NAMALWA (cell line): ENCODE measurements at regions not wholly inside any gene's neighbourhood (a gene's known extent, or its start where the extent isn't known, plus 50 kb on each side); places are given as distances from the start of the nearest gene placed in this dataset.

ENCODE experiments used
- DNase-seq: peaks from one replicate; pipeline ENCODE4 v3.0.0-alpha.2; 2015; ENCODE audit warnings: low spot score

GRCh38 chr15:80308002-80308401 lies 56.0 kb upstream of the CTXND1 start:
- no peak for DNase-seq

GRCh38 chr15:80309769-80310384 lies 57.9 kb upstream of the CTXND1 start:
- peak; percentile 9 for DNase-seq

- no peak for DNase-seq
Measured at GRCh38 chr15:80310776-80311175, 58.8 kb upstream of the CTXND1 start.

GRCh38 chr15:80315289-80315987 lies 63.4 kb upstream of the CTXND1 start:
- DNase-seq, result no peak

GRCh38 chr15:80317389-80318182 lies 65.6 kb upstream of the CTXND1 start:
- no peak for DNase-seq

GRCh38 chr15:80321853-80322252 lies 69.8 kb upstream of the CTXND1 start:
- no peak for DNase-seq

GRCh38 chr15:80323285-80323684 lies 71.3 kb upstream of the CTXND1 start:
- no peak for DNase-seq

GRCh38 chr15:80324545-80325080 lies 72.6 kb upstream of the CTXND1 start:
- DNase-seq, result no peak

- no peak for DNase-seq
Measured at GRCh38 chr15:80325206-80325605, 73.2 kb upstream of the CTXND1 start.

GRCh38 chr15:80326270-80326669 lies 74.3 kb upstream of the CTXND1 start:
- DNase-seq, result no peak

GRCh38 chr15:80328496-80328895 lies 75.7 kb upstream of the ARNT2 start:
- no peak for DNase-seq

- DNase-seq, result no peak
Measured at GRCh38 chr15:80331886-80332406, 72.2 kb upstream of the ARNT2 start.

- peak; percentile 7 for DNase-seq
Measured at GRCh38 chr15:80333261-80333660, 70.9 kb upstream of the ARNT2 start.

GRCh38 chr15:80334521-80334920 lies 69.7 kb upstream of the ARNT2 start:
- no peak for DNase-seq

- DNase-seq, result no peak
Measured at GRCh38 chr15:80339601-80340000, 64.6 kb upstream of the ARNT2 start.

- no peak for DNase-seq
Measured at GRCh38 chr15:80342148-80342547, 62.0 kb upstream of the ARNT2 start.

GRCh38 chr15:80343554-80343992 lies 60.6 kb upstream of the ARNT2 start:
- no peak for DNase-seq

GRCh38 chr15:80350941-80351610 lies 53.1 kb upstream of the ARNT2 start:
- no peak for DNase-seq
